Bronchial epithelial cell (primary cell): ENCODE measurements at regions not wholly inside any gene's neighbourhood (a gene's known extent, or its start where the extent isn't known, plus 50 kb on each side); places are given as distances from the start of the nearest gene placed in this dataset.

Experiments used
- DNase-seq: peaks from one replicate; pipeline ENCODE4 v3.0.0-alpha.2; 2010; ENCODE audit warnings: low read depth
- FAIRE-seq: peaks from 2 replicates; lab custom pipeline; 2011; peaks lifted over from hg19 to GRCh38; lab: Jason Lieb, UNC
- H3K27me3 ChIP-seq: 2 replicates; pipeline ENCODE4 v1.5.1; 2011; ENCODE audit warnings: low read length; ENCODE audit not compliant: control insufficient read depth, insufficient read depth
- H3K36me3 ChIP-seq: 2 replicates; pipeline ENCODE4 v1.5.1; 2011; ENCODE audit warnings: low read length; ENCODE audit not compliant: control insufficient read depth, insufficient read depth
- H3K4me3 ChIP-seq: 2 replicates; pipeline ENCODE4 v1.5.1; 2011; ENCODE audit warnings: mild to moderate bottlenecking, low read depth, low read length, control low read depth
- CTCF ChIP-seq: IDR thresholded peaks from 2 replicates; pipeline ENCODE4 v1.5.1; 2011; ENCODE audit warnings: mild to moderate bottlenecking, moderate library complexity, low read length, control low read depth, inconsistent platforms; ENCODE audit not compliant: insufficient read depth, severe bottlenecking

DNA sequence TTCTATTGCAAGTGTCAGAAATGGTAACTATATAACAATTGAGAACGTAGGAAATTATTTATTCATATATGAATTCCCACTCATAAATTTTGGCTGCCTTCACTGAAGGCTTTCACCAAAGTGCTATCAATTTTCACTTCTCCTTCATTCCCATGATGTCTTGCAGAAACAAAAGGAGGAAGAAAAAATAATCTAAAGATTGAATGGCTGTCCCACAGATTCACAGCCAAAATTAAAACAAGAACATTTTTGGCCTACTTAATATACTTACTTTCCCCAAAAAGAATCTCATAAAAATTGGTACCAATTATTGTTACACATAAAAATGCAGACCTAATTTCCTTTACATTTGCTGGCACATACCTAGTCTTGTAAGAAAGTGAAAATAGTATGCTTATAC is 616.1 kb downstream of the CD109 start:
- Histone ChIP-seq H3K4me3 (no peak overlapping the region), H3K27me3 (no peaks in the 10 kb centered on the region), H3K36me3 (no peaks in the 10 kb centered on the region)
- DNase-seq (no peak), FAIRE-seq (no peak)
- TF ChIP-seq CTCF = no peak

DNA sequence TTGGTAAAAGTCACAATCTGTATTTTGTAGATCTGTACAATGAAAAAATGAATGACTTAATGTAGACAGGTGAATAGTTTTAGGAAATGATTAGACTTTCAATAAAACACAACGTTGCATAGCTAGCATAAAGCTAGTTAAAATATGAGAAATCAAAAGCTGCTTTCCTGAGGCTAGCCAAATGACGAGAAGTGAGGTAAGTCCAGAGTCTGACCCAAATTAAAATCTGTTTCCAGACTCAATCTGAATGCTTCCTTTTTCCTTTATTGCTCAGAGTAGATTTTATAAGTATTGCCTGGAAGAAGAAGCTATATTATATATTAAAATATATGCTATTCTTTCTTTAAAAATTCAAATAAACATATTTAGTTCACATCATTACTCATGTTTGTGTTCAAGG is 615.4 kb downstream of the CD109 start:
- TF ChIP-seq CTCF = no peak
- H3K27me3 ChIP-seq = no peaks in the 10 kb centered on the region
- FAIRE-seq = no peak
- no peak for DNase-seq
- H3K36me3 ChIP-seq = no peaks in the 10 kb centered on the region
- no peak overlapping the region for H3K4me3 ChIP-seq

GRCh38 chr6:74289884-74290283 is 593.9 kb downstream of the CD109 start:
- no peak for TF ChIP-seq CTCF
- Histone ChIP-seq H3K27me3 (no peaks in the 10 kb centered on the region), H3K4me3 (no peak overlapping the region), H3K36me3 (no peaks in the 10 kb centered on the region)
- DNase-seq (no peak), FAIRE-seq (no peak)

- no peak for TF ChIP-seq CTCF
- H3K27me3 ChIP-seq = no peaks in the 10 kb centered on the region
- FAIRE-seq (no peak), DNase-seq (no peak)
- no peak overlapping the region for H3K4me3 ChIP-seq
- H3K36me3 ChIP-seq = no peaks in the 10 kb centered on the region
Measured at GRCh38 chr6:74287932-74288331, 591.9 kb downstream of the CD109 start.

DNA sequence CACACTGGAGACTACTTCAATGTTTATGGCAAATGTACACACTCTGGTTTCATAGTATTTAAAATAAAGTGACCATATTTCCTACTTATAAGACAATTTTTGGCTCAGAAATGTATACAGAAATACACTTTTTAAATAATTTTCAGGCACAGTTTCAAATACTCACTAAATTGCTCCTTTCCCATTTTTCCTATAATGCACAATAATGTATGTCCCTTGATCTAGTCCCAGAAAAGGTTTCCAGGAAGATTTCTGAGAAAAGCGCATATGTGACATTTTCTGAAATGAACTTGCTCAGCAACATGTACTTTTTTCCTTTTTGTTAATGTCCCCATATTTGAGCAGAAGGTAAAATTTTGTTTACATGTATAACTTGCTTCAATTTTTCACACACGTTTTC is 591.4 kb downstream of the CD109 start:
- no peak for FAIRE-seq
- TF ChIP-seq CTCF = no peak
- Histone ChIP-seq H3K36me3 (no peaks in the 10 kb centered on the region), H3K4me3 (no peak overlapping the region), H3K27me3 (no peaks in the 10 kb centered on the region)
- DNase-seq = no peak

DNA sequence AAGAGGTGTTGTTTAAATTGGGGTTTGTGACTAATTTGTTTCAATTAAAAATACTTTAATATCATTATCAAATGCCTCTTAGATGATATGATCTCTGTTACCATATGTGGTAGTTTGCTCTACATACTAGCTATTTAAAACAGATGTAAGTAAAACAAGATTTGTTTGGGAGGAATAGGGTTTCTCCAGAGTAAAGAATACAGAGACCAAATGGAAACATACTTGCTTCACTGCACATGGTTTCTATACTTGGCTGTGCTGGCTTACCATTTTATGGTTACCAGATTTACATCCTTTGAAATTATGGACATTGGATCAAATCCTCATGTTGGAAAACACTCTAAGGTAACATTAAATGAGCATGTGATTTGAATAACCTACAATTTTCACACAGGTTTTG is 588.3 kb downstream of the CD109 start:
- no peak for TF ChIP-seq CTCF
- Histone ChIP-seq H3K36me3 (no peaks in the 10 kb centered on the region), H3K4me3 (no peak overlapping the region), H3K27me3 (no peaks in the 10 kb centered on the region)
- FAIRE-seq = no peak
- DNase-seq = no peak
